Ishikawa (cell line): ENCODE measurements at regions not wholly inside any gene's neighbourhood (a gene's known extent, or its start where the extent isn't known, plus 50 kb on each side); places are given as distances from the start of the nearest gene placed in this dataset.

ENCODE experiments used
- CEBPB ChIP-seq: IDR thresholded peaks from 2 replicates; pipeline ENCODE4 v1.6.1; 2012
- CREB1 ChIP-seq: IDR thresholded peaks from 2 replicates; pipeline ENCODE4 v1.6.1; 2012; ENCODE audit warnings: low read depth
- EGR1 ChIP-seq: IDR thresholded peaks from 2 replicates; pipeline ENCODE4 v1.6.1; 2012
- EP300 ChIP-seq: IDR thresholded peaks from 2 replicates; pipeline ENCODE4 v1.6.1; 2012; ENCODE audit warnings: borderline replicate concordance
- FOXM1 ChIP-seq: IDR thresholded peaks from 2 replicates; pipeline ENCODE4 v1.6.1; 2012; ENCODE audit warnings: low read depth, borderline replicate concordance
- MAX ChIP-seq: IDR thresholded peaks from 2 replicates; pipeline ENCODE4 v1.6.1; 2012
- NFIC ChIP-seq: IDR thresholded peaks from 2 replicates; pipeline ENCODE4 v1.6.1; 2012
- RAD21 ChIP-seq: IDR thresholded peaks from 2 replicates; pipeline ENCODE4 v1.6.1; 2012; ENCODE audit warnings: low read depth
- REST ChIP-seq: IDR thresholded peaks from 2 replicates; pipeline ENCODE4 v1.6.1; 2012; ENCODE audit warnings: low read depth, mild to moderate bottlenecking
- TAF1 ChIP-seq: IDR thresholded peaks from 2 replicates; pipeline ENCODE4 v1.6.1; 2012; ENCODE audit warnings: low read depth, mild to moderate bottlenecking
- TCF12 ChIP-seq: IDR thresholded peaks from 2 replicates; pipeline ENCODE4 v1.6.1; 2012; ENCODE audit warnings: low read depth
- TEAD4 ChIP-seq: IDR thresholded peaks from 2 replicates; pipeline ENCODE4 v1.6.1; 2012
- USF1 ChIP-seq: IDR thresholded peaks from 2 replicates; pipeline ENCODE4 v1.6.1; 2012
- YY1 ChIP-seq: IDR thresholded peaks from 2 replicates; pipeline ENCODE4 v1.6.1; 2012; ENCODE audit warnings: low read depth
- ZBTB7A ChIP-seq: IDR thresholded peaks from 2 replicates; pipeline ENCODE4 v1.6.1; 2012; ENCODE audit warnings: low read depth

- TF ChIP-seq CREB1 (no peak), EP300 (no peak), NFIC (no peak), ZBTB7A (no peak), TCF12 (no peak), FOXM1 (no peak), TAF1 (no peak), TEAD4 (no peak), USF1 (no peak), REST (no peak), MAX (no peak), RAD21 (no peak), CEBPB (no peak), EGR1 (no peak), YY1 (no peak)
Observed at GRCh38 chr4:170773709-170774273, 684.0 kb upstream of the AADAT start.

GRCh38 chr4:170772429-170772828, 682.7 kb upstream of the AADAT start:
- TF ChIP-seq REST (no peak), ZBTB7A (no peak), TEAD4 (no peak), MAX (no peak), CEBPB (no peak), TAF1 (no peak), TCF12 (no peak), NFIC (no peak), EGR1 (no peak), YY1 (no peak), EP300 (no peak), FOXM1 (no peak), RAD21 (no peak), CREB1 (no peak), USF1 (no peak)

- TF ChIP-seq MAX (no peak), CREB1 (no peak), TEAD4 (no peak)
Observed at GRCh38 chr4:170770664-170771063, 680.9 kb upstream of the AADAT start.

GRCh38 chr4:170769862-170770261, 680.1 kb upstream of the AADAT start:
- TF ChIP-seq FOXM1 (no peak), TAF1 (no peak), NFIC (no peak), MAX (no peak), YY1 (no peak), RAD21 (no peak), EGR1 (no peak), REST (no peak), CEBPB (no peak), TEAD4 (no peak), TCF12 (no peak), CREB1 (no peak), ZBTB7A (no peak), EP300 (no peak), USF1 (no peak)
